ENCODE measurements at regions not wholly inside any gene's neighbourhood (a gene's known extent, or its start where the extent isn't known, plus 50 kb on each side); places are given as distances from the start of the nearest gene placed in this dataset.

GRCh38 chr4:155568641-155569220 lies 97.9 kb upstream of the GUCY1A1 start:
- no peak for DNase-seq (ENCODE audit: low spot score)
- Mint-ChIP-seq H3K36me3 (ENCODE audit: low read depth) (no peaks in the 10 kb centered on the region), H3K4me1 (ENCODE audit: low read depth) (peaks cover 6% of the 10 kb centered on the region), H3K4me3 (ENCODE audit: low read depth) (no peak overlapping the region), H3K27ac (no peak overlapping the region), H3K9me3 (no peaks in the 10 kb centered on the region), H3K27me3 (ENCODE audit: low read depth) (peaks cover 4% of the 10 kb centered on the region)
- intact Hi-C loops (cut with micrococcal nuclease) = no loop called here

DNA sequence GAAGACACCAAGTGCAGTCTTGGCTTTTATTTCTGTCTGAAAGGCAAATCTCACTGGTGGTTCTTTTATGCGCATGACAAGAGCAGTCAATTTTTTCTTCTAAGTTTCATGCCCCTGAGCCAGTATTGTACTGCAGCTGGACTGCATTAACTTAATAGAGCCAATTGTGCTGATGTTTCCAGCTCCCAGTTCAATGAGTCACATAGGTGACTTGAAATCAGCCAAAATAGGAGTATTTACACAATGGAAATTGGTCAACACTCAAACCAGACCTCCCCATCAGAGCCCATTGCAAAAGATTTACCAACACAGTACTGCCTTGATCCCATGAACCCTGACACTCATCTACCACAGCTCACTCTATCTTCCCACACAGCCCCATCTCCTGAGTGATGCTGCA lies 100.3 kb upstream of the GUCY1A1 start:
- intact Hi-C loops (cut with micrococcal nuclease) = no loop called here
- no peaks in the 10 kb centered on the region for H3K9me3 Mint-ChIP-seq

DNA sequence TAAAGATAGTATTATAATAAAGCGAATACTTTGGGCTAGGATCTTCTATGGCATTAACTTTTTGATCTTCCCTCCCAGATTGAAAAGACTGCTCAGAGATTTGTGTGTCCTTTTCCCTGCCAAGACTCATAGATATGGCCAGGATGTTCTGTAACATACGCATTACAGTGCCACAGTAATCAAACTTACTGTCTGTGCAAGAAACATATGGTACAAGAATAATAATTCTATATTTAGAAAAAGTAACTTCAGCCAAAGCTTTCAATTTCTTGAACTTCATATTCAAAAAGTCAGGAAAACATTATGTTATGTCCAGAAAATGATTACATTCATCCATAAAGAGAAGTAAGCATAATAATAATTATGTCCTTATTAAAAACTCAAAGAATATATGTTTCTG lies 100.9 kb upstream of the GUCY1A1 start:
- peaks cover 1% of the 10 kb centered on the region for H3K4me1 Mint-ChIP-seq (ENCODE audit: low read depth)

More for the DNA sequence above, 100.3 kb upstream of the GUCY1A1 start:
- Mint-ChIP-seq H3K4me1 (ENCODE audit: low read depth) (peaks cover 1% of the 10 kb centered on the region), H3K36me3 (ENCODE audit: low read depth) (no peaks in the 10 kb centered on the region), H3K4me3 (ENCODE audit: low read depth) (no peak overlapping the region), H3K27ac (no peak overlapping the region), H3K27me3 (ENCODE audit: low read depth) (peaks cover 6% of the 10 kb centered on the region)
- no peak for DNase-seq (ENCODE audit: low spot score)

DNA sequence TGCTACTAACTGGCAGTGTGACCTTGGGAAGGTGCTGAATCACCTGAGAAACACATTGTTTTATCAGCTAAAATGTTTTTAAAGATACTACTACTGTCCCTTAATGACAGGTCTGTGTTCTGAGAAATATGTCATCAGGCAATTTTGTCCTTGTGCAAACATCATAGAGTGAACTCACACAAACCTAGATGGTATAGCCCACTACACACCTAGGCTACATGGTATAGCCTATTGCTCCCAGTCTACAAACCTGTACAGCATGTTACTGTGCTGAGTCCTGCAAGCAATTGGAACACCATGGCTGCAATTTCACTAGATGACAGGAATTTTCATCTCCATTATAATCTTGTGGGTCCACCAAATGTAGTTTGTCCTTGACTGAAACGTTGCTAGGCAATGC lies 101.3 kb upstream of the GUCY1A1 start:
- peaks cover 1% of the 10 kb centered on the region for H3K4me1 Mint-ChIP-seq (ENCODE audit: low read depth)
- intact Hi-C loops (cut with micrococcal nuclease) = no loop called here
- peaks cover 10% of the 10 kb centered on the region for H3K27me3 Mint-ChIP-seq (ENCODE audit: low read depth)
- no peak for DNase-seq (ENCODE audit: low spot score)
- no peaks in the 10 kb centered on the region for H3K36me3 Mint-ChIP-seq (ENCODE audit: low read depth)
- H3K4me3 Mint-ChIP-seq (ENCODE audit: low read depth) = no peak overlapping the region
- H3K9me3 Mint-ChIP-seq = no peaks in the 10 kb centered on the region
- H3K27ac Mint-ChIP-seq = no peak overlapping the region

More for the DNA sequence above, 100.9 kb upstream of the GUCY1A1 start:
- Mint-ChIP-seq H3K36me3 (ENCODE audit: low read depth) (no peaks in the 10 kb centered on the region), H3K9me3 (no peaks in the 10 kb centered on the region), H3K27ac (no peak overlapping the region), H3K27me3 (ENCODE audit: low read depth) (peaks cover 7% of the 10 kb centered on the region), H3K4me3 (ENCODE audit: low read depth) (no peak overlapping the region)
- DNase-seq (ENCODE audit: low spot score) = no peak
- intact Hi-C loops (cut with micrococcal nuclease) = no loop called here

DNA sequence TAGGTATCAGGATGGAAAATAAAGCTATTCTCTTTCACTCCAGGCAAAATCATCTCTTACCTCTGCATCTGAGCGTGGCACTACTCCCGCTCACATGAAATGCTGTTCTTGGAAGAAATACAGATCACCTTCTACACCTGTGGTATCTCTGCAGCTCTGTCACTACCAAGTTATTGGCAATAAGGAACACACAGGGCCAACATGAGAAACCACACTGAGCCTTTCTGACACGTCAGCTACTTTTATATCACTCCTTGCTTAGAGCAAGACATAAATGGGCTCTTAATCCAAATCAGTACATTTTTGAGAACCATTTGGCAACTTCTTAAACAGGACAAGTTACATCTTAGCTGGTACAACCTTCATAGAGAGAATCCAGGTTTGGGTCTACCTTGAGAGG lies 101.8 kb upstream of the GUCY1A1 start:
- Mint-ChIP-seq H3K36me3 (ENCODE audit: low read depth) (no peaks in the 10 kb centered on the region), H3K9me3 (no peaks in the 10 kb centered on the region), H3K27ac (no peak overlapping the region), H3K4me3 (ENCODE audit: low read depth) (no peak overlapping the region), H3K4me1 (ENCODE audit: low read depth) (peaks cover 1% of the 10 kb centered on the region), H3K27me3 (ENCODE audit: low read depth) (peaks cover 12% of the 10 kb centered on the region)
- intact Hi-C loops (cut with micrococcal nuclease) = no loop called here
- no peak for DNase-seq (ENCODE audit: low spot score)

DNA sequence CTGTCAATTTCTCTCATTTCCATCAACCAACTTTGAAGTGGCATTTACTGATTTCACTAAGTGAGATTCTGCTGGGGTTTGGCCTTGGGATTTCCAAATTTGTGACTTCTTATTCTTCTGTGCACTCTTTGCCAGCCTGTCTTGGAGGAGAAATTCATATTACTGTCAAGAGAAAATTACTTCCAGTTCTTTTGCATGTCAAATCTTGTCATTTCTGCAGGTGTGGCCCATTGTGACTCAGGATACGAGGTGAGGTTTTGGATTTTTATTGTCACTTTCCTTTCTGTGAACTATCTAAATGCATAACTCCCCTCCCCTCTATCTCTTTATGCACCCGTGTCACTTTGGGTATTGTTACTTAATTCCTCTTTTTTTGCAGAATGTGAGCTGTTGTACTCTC lies 102.6 kb upstream of the GUCY1A1 start:
- intact Hi-C loops (cut with micrococcal nuclease) = no loop called here
- no peaks in the 10 kb centered on the region for H3K36me3 Mint-ChIP-seq (ENCODE audit: low read depth)
- H3K4me3 Mint-ChIP-seq (ENCODE audit: low read depth) = no peak overlapping the region

GRCh38 chr4:155559915-155560314 lies 106.7 kb upstream of the GUCY1A1 start:
- intact Hi-C loops (cut with micrococcal nuclease) = no loop called here
- no peak for DNase-seq (ENCODE audit: low spot score)
- Mint-ChIP-seq H3K4me1 (ENCODE audit: low read depth) (no peaks in the 10 kb centered on the region), H3K36me3 (ENCODE audit: low read depth) (no peaks in the 10 kb centered on the region), H3K27me3 (ENCODE audit: low read depth) (peaks cover 17% of the 10 kb centered on the region), H3K9me3 (no peaks in the 10 kb centered on the region), H3K4me3 (ENCODE audit: low read depth) (no peak overlapping the region), H3K27ac (no peak overlapping the region)

More for the DNA sequence above, 102.6 kb upstream of the GUCY1A1 start:
- Mint-ChIP-seq H3K9me3 (no peaks in the 10 kb centered on the region), H3K4me1 (ENCODE audit: low read depth) (peaks cover 1% of the 10 kb centered on the region), H3K27me3 (ENCODE audit: low read depth) (peaks cover 12% of the 10 kb centered on the region), H3K27ac (no peak overlapping the region)
- no peak for DNase-seq (ENCODE audit: low spot score)

- Mint-ChIP-seq H3K4me3 (ENCODE audit: low read depth) (no peak overlapping the region), H3K36me3 (ENCODE audit: low read depth) (no peaks in the 10 kb centered on the region), H3K27me3 (ENCODE audit: low read depth) (peaks cover 8% of the 10 kb centered on the region), H3K4me1 (ENCODE audit: low read depth) (no peaks in the 10 kb centered on the region), H3K9me3 (no peaks in the 10 kb centered on the region), H3K27ac (no peak overlapping the region)
- intact Hi-C loops (cut with micrococcal nuclease) = no loop called here
- no peak for DNase-seq (ENCODE audit: low spot score)
These were observed 114.5 kb upstream of the GUCY1A1 start for GRCh38 chr4:155552180-155552579.

DNA sequence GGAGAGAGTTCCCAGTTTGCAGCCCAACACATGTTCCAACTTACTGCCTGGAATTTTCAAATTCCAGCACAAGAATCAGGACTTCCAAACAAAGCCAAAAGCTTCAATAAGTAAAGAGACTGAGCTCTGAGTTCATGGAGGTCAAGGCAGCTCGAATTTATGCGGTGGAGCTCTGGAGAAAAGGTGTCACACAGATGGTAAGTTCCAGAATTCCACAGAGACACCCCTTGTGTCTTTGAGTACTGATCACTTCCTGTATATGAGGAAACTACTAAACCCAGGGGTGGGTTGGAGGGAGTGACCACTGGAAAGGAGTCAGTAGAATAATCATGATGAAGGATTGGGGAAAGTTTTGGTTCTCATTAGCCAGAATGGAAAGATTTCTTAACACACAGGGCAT lies 118.5 kb upstream of the GUCY1A1 start:
- Mint-ChIP-seq H3K9me3 (no peaks in the 10 kb centered on the region), H3K27me3 (ENCODE audit: low read depth) (peaks cover 4% of the 10 kb centered on the region)
- intact Hi-C loops (cut with micrococcal nuclease) = no loop called here

DNA sequence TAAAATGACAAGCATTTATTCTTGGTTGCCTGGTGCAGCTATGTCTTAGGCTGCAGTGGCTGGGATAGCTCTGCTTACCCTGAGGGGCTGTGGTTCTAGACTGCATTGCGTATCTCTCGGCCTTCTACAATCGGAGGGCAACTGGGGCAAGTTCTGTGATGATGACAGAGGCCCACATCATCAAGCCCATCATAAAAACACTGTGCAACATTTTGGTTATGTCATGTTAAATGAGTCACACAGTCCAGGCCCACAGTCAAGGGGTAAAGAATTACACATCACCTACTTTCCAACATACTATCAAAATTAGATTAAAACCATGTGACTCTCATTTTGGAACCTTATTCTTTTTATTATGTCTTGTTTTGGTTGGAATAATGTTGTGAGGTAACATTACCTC lies 120.2 kb upstream of the GUCY1A1 start:
- Mint-ChIP-seq H3K9me3 (no peaks in the 10 kb centered on the region), H3K36me3 (ENCODE audit: low read depth) (no peaks in the 10 kb centered on the region), H3K27me3 (ENCODE audit: low read depth) (peaks cover 2% of the 10 kb centered on the region), H3K4me1 (ENCODE audit: low read depth) (peaks cover 3% of the 10 kb centered on the region), H3K27ac (no peak overlapping the region), H3K4me3 (ENCODE audit: low read depth) (no peak overlapping the region)
- DNase-seq (ENCODE audit: low spot score) = no peak
- intact Hi-C loops (cut with micrococcal nuclease) = no loop called here

More for the DNA sequence above, 118.5 kb upstream of the GUCY1A1 start:
- Mint-ChIP-seq H3K4me1 (ENCODE audit: low read depth) (peaks cover 3% of the 10 kb centered on the region), H3K4me3 (ENCODE audit: low read depth) (no peak overlapping the region), H3K36me3 (ENCODE audit: low read depth) (no peaks in the 10 kb centered on the region), H3K27ac (no peak overlapping the region)
- no peak for DNase-seq (ENCODE audit: low spot score)

DNA sequence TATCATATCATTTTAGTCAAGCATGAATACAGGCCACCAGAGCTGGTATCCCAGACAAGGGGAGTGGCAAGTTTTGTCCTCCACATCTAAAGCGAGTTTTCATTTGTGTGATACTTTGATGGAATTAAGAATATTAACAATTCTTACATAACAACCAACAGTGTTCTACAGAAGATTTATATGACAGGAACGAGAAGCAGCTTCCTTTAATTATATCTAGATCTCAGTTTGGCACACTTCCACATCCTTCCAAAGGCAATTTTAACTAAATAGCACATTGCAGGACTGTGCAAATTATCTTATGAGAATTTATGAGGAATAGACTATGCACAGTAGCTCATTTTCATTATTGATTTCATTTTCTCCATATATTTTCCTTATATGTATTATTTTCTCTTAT lies 121.2 kb upstream of the GUCY1A1 start:
- no peak for DNase-seq (ENCODE audit: low spot score)
- no peaks in the 10 kb centered on the region for H3K36me3 Mint-ChIP-seq (ENCODE audit: low read depth)
- H3K27me3 Mint-ChIP-seq (ENCODE audit: low read depth) = peaks cover 2% of the 10 kb centered on the region
- no peak overlapping the region for H3K4me3 Mint-ChIP-seq (ENCODE audit: low read depth)
- intact Hi-C loops (cut with micrococcal nuclease) = no loop called here
- no peak overlapping the region for H3K27ac Mint-ChIP-seq
- peaks cover 3% of the 10 kb centered on the region for H3K4me1 Mint-ChIP-seq (ENCODE audit: low read depth)
- H3K9me3 Mint-ChIP-seq = no peaks in the 10 kb centered on the region

GRCh38 chr4:155544547-155544946 lies 122.1 kb upstream of the GUCY1A1 start:
- Mint-ChIP-seq H3K4me3 (ENCODE audit: low read depth) (no peak overlapping the region), H3K36me3 (ENCODE audit: low read depth) (no peaks in the 10 kb centered on the region), H3K27ac (no peak overlapping the region), H3K27me3 (ENCODE audit: low read depth) (no peaks in the 10 kb centered on the region), H3K9me3 (no peaks in the 10 kb centered on the region), H3K4me1 (ENCODE audit: low read depth) (peaks cover 3% of the 10 kb centered on the region)
- DNase-seq (ENCODE audit: low spot score) = no peak
- intact Hi-C loops (cut with micrococcal nuclease) = no loop called here

GRCh38 chr4:155543126-155543765 lies 123.4 kb upstream of the GUCY1A1 start:
- intact Hi-C loops (cut with micrococcal nuclease) = no loop called here
- Mint-ChIP-seq H3K9me3 (no peaks in the 10 kb centered on the region), H3K36me3 (ENCODE audit: low read depth) (no peaks in the 10 kb centered on the region), H3K27ac (no peak overlapping the region), H3K27me3 (ENCODE audit: low read depth) (no peaks in the 10 kb centered on the region), H3K4me1 (ENCODE audit: low read depth) (peaks cover 3% of the 10 kb centered on the region), H3K4me3 (ENCODE audit: low read depth) (no peak overlapping the region)
- DNase-seq (ENCODE audit: low spot score) = no peak
